ENCODE measurements at regions not wholly inside any gene's neighbourhood (a gene's known extent, or its start where the extent isn't known, plus 50 kb on each side); places are given as distances from the start of the nearest gene placed in this dataset.

DNA sequence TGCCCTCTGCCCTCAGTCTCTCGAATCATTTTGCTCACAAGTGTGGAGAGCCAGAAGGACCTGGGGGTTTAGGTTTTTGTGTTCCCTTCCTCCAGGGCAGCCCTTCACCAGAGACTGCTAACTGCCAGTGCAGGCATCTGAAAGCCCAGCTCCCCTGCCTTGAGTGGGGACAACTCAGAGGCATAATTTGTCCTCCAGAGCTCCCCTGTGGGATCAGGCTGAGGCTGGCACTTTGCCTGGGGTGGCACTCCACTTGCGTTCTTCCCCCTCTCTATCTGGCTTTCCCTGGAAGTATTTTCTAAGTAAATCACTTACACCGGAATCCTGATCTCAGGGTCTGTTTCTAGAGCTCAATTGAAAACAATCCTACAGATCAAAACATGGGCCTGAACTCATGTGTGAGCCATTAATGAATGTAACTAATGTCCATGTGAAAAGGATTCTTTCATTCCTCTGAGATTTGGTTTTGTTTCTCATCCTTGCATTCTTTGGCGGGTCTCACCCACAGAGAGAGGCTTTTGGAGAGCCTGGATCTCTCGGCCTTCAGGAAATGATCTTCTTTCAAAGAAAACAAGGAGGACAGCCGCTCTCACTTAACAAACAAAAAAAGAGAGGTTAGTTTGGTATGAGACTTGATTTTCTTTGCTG lies 125.7 kb upstream of the RIPOR2 start:
- no peak overlapping the region for H3K9ac ChIP-seq (ENCODE audit: low read depth in 1 of 2, low read length in 2 of 2)
- H3K27me3 ChIP-seq (ENCODE audit: control insufficient read depth in 4 of 4, insufficient read depth in 4 of 4, low read length in 3 of 4) = no peaks in the 10 kb centered on the region
- no peaks in the 10 kb centered on the region for H3K9me3 ChIP-seq (ENCODE audit: control insufficient read depth in 4 of 4, low read length in 3 of 4)
- no peak for TF ChIP-seq HNF4G (IDR thresholded peaks at IDR 0.05)
- TF ChIP-seq RXRA (IDR thresholded peaks at IDR 0.05) = no peak
- no peak for TF ChIP-seq TAF1 (conservative IDR thresholded peaks at IDR 0.05)
- TF ChIP-seq, protein P1, sequence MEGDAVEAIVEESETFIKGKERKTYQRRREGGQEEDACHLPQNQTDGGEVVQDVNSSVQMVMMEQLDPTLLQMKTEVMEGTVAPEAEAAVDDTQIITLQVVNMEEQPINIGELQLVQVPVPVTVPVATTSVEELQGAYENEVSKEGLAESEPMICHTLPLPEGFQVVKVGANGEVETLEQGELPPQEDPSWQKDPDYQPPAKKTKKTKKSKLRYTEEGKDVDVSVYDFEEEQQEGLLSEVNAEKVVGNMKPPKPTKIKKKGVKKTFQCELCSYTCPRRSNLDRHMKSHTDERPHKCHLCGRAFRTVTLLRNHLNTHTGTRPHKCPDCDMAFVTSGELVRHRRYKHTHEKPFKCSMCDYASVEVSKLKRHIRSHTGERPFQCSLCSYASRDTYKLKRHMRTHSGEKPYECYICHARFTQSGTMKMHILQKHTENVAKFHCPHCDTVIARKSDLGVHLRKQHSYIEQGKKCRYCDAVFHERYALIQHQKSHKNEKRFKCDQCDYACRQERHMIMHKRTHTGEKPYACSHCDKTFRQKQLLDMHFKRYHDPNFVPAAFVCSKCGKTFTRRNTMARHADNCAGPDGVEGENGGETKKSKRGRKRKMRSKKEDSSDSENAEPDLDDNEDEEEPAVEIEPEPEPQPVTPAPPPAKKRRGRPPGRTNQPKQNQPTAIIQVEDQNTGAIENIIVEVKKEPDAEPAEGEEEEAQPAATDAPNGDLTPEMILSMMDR (IDR thresholded peaks at IDR 0.05; ENCODE audit: low read depth, low read length, missing input control) = no peak
- 87% methylated on average over 6 of the region's 6 CpGs for WGBS
- H3K36me3 ChIP-seq (ENCODE audit: control insufficient read depth in 4 of 4, insufficient read depth in 3 of 4, low read depth in 1 of 4, low read length in 3 of 4) = no peaks in the 10 kb centered on the region
- no peaks in the 10 kb centered on the region for H3K4me1 ChIP-seq (ENCODE audit: control insufficient read depth in 4 of 4, insufficient read depth in 4 of 4, low read length in 3 of 4)
- no peak overlapping the region for H3K4me3 ChIP-seq (ENCODE audit: low read depth in 1 of 3, low read length in 3 of 3)
- H3K27ac ChIP-seq (ENCODE audit: low read depth in 1 of 2, low read length in 2 of 2) = no peak overlapping the region
- DNase-seq (ENCODE audit: low spot score) = no peak

DNA sequence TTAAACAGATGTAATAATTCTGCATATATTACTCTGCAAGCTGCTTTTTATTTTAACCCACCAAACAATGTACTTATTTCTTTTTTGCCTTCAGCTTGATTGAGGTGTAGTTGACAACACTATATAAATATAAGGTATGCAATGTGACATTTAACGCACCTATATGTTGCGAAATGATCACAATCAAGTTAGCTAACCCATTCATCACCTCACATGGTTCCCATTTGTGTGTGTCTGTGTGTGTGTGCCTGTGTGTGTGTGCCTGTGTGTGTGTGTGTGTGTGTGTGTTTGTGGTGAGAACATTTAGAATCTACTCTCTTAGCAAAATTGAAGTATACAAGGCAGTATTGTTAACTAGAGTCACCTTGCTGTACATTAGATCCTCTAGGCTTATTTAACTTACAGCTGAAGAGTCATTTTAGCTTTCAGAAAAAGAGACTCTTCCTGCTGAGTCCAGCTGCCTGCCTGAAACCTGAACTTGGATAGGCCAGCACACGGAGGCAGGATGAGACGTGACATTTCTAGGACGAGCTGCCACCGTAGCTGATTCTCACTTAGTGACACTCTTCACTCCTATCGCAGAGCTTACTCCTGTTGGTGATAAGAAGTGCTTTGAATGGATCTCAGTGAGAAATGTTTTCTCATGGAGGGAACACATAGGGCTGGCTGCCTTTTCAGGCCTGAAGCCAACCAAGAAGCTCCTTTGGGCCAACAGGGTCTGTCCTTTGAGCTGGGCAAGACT lies 126.5 kb upstream of the RIPOR2 start:
- Histone ChIP-seq H3K4me1 (ENCODE audit: control insufficient read depth in 4 of 4, insufficient read depth in 4 of 4, low read length in 3 of 4) (no peaks in the 10 kb centered on the region), H3K9me3 (ENCODE audit: control insufficient read depth in 4 of 4, low read length in 3 of 4) (no peaks in the 10 kb centered on the region), H3K36me3 (ENCODE audit: control insufficient read depth in 4 of 4, insufficient read depth in 3 of 4, low read depth in 1 of 4, low read length in 3 of 4) (no peaks in the 10 kb centered on the region), H3K27ac (ENCODE audit: low read depth in 1 of 2, low read length in 2 of 2) (no peak overlapping the region), H3K27me3 (ENCODE audit: control insufficient read depth in 4 of 4, insufficient read depth in 4 of 4, low read length in 3 of 4) (no peaks in the 10 kb centered on the region), H3K9ac (ENCODE audit: low read depth in 1 of 2, low read length in 2 of 2) (no peak overlapping the region), H3K4me3 (ENCODE audit: low read depth in 1 of 3, low read length in 3 of 3) (no peak overlapping the region)
- DNase-seq (ENCODE audit: low spot score) = no peak
- 83% methylated on average over 7 of the region's 7 CpGs for WGBS
- TF ChIP-seq HNF4G (IDR thresholded peaks at IDR 0.05) = no peak
- no peak for TF ChIP-seq JUND (IDR thresholded peaks at IDR 0.05)
- TF ChIP-seq, protein P2, sequence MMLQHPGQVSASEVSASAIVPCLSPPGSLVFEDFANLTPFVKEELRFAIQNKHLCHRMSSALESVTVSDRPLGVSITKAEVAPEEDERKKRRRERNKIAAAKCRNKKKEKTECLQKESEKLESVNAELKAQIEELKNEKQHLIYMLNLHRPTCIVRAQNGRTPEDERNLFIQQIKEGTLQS (IDR thresholded peaks at IDR 0.05) = no peak
- TF ChIP-seq GABPA (IDR thresholded peaks at IDR 0.05 in 1 of 2, conservative IDR thresholded peaks at IDR 0.05 in 1 of 2) = no peak
- TF ChIP-seq YY1 (IDR thresholded peaks at IDR 0.05) = no peak
- TF ChIP-seq FOXA2 (IDR thresholded peaks at IDR 0.05) = no peak
- TF ChIP-seq SP1 (IDR thresholded peaks at IDR 0.05) = no peak
- TF ChIP-seq TAF1 (conservative IDR thresholded peaks at IDR 0.05) = no peak
- TF ChIP-seq EGR1 (IDR thresholded peaks at IDR 0.05; ENCODE audit: low read depth in 2 of 2) = no peak
- TF ChIP-seq NR2F2 (IDR thresholded peaks at IDR 0.05) = no peak
- TF ChIP-seq, protein P1 (IDR thresholded peaks at IDR 0.05; ENCODE audit: low read depth, low read length, missing input control) = no peak
- TF ChIP-seq RXRA (IDR thresholded peaks at IDR 0.05) = no peak
- no peak for TF ChIP-seq HNF4A (conservative IDR thresholded peaks at IDR 0.05)
- TF ChIP-seq, protein P3, sequence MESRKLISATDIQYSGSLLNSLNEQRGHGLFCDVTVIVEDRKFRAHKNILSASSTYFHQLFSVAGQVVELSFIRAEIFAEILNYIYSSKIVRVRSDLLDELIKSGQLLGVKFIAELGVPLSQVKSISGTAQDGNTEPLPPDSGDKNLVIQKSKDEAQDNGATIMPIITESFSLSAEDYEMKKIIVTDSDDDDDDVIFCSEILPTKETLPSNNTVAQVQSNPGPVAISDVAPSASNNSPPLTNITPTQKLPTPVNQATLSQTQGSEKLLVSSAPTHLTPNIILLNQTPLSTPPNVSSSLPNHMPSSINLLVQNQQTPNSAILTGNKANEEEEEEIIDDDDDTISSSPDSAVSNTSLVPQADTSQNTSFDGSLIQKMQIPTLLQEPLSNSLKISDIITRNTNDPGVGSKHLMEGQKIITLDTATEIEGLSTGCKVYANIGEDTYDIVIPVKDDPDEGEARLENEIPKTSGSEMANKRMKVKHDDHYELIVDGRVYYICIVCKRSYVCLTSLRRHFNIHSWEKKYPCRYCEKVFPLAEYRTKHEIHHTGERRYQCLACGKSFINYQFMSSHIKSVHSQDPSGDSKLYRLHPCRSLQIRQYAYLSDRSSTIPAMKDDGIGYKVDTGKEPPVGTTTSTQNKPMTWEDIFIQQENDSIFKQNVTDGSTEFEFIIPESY (IDR thresholded peaks at IDR 0.05) = no peak
- TF ChIP-seq, protein P4, sequence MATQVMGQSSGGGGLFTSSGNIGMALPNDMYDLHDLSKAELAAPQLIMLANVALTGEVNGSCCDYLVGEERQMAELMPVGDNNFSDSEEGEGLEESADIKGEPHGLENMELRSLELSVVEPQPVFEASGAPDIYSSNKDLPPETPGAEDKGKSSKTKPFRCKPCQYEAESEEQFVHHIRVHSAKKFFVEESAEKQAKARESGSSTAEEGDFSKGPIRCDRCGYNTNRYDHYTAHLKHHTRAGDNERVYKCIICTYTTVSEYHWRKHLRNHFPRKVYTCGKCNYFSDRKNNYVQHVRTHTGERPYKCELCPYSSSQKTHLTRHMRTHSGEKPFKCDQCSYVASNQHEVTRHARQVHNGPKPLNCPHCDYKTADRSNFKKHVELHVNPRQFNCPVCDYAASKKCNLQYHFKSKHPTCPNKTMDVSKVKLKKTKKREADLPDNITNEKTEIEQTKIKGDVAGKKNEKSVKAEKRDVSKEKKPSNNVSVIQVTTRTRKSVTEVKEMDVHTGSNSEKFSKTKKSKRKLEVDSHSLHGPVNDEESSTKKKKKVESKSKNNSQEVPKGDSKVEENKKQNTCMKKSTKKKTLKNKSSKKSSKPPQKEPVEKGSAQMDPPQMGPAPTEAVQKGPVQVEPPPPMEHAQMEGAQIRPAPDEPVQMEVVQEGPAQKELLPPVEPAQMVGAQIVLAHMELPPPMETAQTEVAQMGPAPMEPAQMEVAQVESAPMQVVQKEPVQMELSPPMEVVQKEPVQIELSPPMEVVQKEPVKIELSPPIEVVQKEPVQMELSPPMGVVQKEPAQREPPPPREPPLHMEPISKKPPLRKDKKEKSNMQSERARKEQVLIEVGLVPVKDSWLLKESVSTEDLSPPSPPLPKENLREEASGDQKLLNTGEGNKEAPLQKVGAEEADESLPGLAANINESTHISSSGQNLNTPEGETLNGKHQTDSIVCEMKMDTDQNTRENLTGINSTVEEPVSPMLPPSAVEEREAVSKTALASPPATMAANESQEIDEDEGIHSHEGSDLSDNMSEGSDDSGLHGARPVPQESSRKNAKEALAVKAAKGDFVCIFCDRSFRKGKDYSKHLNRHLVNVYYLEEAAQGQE (IDR thresholded peaks at IDR 0.05) = no peak

All from liver (tissue), 8 donors.